Mesothelial cell of epicardium (in vitro differentiated cells): ENCODE measurements at regions not wholly inside any gene's neighbourhood (a gene's known extent, or its start where the extent isn't known, plus 50 kb on each side); places are given as distances from the start of the nearest gene placed in this dataset.

ENCODE experiments used
- DNase-seq, 2 experiments: peaks; one replicate each; pipeline ENCODE4 v3.0.0; 2021; ENCODE audit warnings: low spot score in 2 of 2; ENCODE audit not compliant: unreplicated experiment in 2 of 2
- H3K27ac Mint-ChIP-seq: 2 replicates; pipeline ENCODE4 v1.8.0; 2021; ENCODE audit warnings: mixed read lengths
- H3K27me3 Mint-ChIP-seq: 2 replicates; pipeline ENCODE4 v1.8.0; 2021; ENCODE audit warnings: low read depth, mixed read lengths
- H3K36me3 Mint-ChIP-seq: 2 replicates; pipeline ENCODE4 v1.8.0; 2021; ENCODE audit warnings: mixed read lengths
- H3K4me1 Mint-ChIP-seq: 2 replicates; pipeline ENCODE4 v1.8.0; 2021; ENCODE audit warnings: mixed read lengths
- H3K4me3 Mint-ChIP-seq: 2 replicates; pipeline ENCODE4 v1.8.0; 2021; ENCODE audit warnings: mild to moderate bottlenecking, moderate library complexity, mixed read lengths
- H3K9me3 Mint-ChIP-seq: 2 replicates; pipeline ENCODE4 v1.8.0; 2021; ENCODE audit warnings: mixed read lengths
- CTCF ChIP-seq: fragments of 200-600 bp; sonication (generic); IDR thresholded peaks from one replicate; pipeline ENCODE4 v1.5.0; 2021; ENCODE audit warnings: antibody characterized with exemption; ENCODE audit not compliant: unreplicated experiment

GRCh38 chr7:114190387-114190786, 224.2 kb upstream of the FOXP2 start:
- H3K27ac Mint-ChIP-seq, result no peak overlapping the region
- H3K4me3 Mint-ChIP-seq, result no peak overlapping the region
- H3K4me1 Mint-ChIP-seq, result peaks cover 4% of the 10 kb centered on the region
- no peaks in the 10 kb centered on the region for H3K27me3 Mint-ChIP-seq
- H3K9me3 Mint-ChIP-seq, result no peaks in the 10 kb centered on the region
- TF ChIP-seq CTCF, result no peak
- H3K36me3 Mint-ChIP-seq, result no peaks in the 10 kb centered on the region
- DNase-seq, result no peak

- no peak for DNase-seq
- H3K4me1 Mint-ChIP-seq, result peaks cover 18% of the 10 kb centered on the region
- no peaks in the 10 kb centered on the region for H3K27me3 Mint-ChIP-seq
- H3K36me3 Mint-ChIP-seq, result no peaks in the 10 kb centered on the region
- H3K27ac Mint-ChIP-seq, result no peak overlapping the region
- TF ChIP-seq CTCF, result no peak
- H3K9me3 Mint-ChIP-seq, result no peaks in the 10 kb centered on the region
- no peak overlapping the region for H3K4me3 Mint-ChIP-seq
Measured at GRCh38 chr7:114183311-114184088, 231.1 kb upstream of the FOXP2 start.

GRCh38 chr7:114182837-114183236, 231.8 kb upstream of the FOXP2 start:
- Mint-ChIP-seq H3K27me3 (no peaks in the 10 kb centered on the region), H3K4me3 (no peak overlapping the region), H3K9me3 (no peaks in the 10 kb centered on the region), H3K36me3 (no peaks in the 10 kb centered on the region), H3K4me1 (peaks cover 18% of the 10 kb centered on the region), H3K27ac (no peak overlapping the region)
- no peak for DNase-seq
- TF ChIP-seq CTCF, result no peak

GRCh38 chr7:114181280-114181679, 233.3 kb upstream of the FOXP2 start:
- H3K4me1 Mint-ChIP-seq, result peaks cover 15% of the 10 kb centered on the region
- no peaks in the 10 kb centered on the region for H3K27me3 Mint-ChIP-seq
- H3K27ac Mint-ChIP-seq, result no peak overlapping the region
- no peak for TF ChIP-seq CTCF
- no peak overlapping the region for H3K4me3 Mint-ChIP-seq
- DNase-seq, result no peak
- no peaks in the 10 kb centered on the region for H3K36me3 Mint-ChIP-seq
- H3K9me3 Mint-ChIP-seq, result no peaks in the 10 kb centered on the region

- Mint-ChIP-seq H3K4me1 (peaks cover 15% of the 10 kb centered on the region), H3K9me3 (no peaks in the 10 kb centered on the region), H3K4me3 (no peak overlapping the region), H3K27me3 (no peaks in the 10 kb centered on the region), H3K36me3 (no peaks in the 10 kb centered on the region), H3K27ac (no peak overlapping the region)
- DNase-seq, result no peak
- no peak for TF ChIP-seq CTCF
Measured at GRCh38 chr7:114180556-114181266, 233.9 kb upstream of the FOXP2 start.
